ENCODE measurements at regions not wholly inside any gene's neighbourhood (a gene's known extent, or its start where the extent isn't known, plus 50 kb on each side); places are given as distances from the start of the nearest gene placed in this dataset.

DNA sequence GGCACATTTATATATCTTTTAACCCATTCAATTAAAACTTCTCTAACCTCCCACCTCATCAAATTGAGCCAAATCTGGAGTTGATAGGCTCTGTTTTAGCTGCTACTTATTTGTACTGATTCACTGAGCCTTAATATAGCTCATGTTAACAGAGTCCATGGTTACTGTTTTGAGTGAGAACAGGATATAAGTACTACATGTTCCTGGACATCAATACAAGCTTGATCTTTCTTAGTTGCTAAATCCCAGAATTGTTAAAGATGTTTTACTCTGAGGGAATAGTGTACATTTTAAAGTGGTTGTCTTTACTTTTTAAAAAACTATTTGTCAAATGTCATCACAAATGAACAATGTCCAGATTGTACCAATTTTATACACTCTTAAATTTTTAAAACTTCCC, 157.7 kb downstream of the RPRM start:
- H3K27ac ChIP-seq (ENCODE audit: low read length): no peak overlapping the region

DNA sequence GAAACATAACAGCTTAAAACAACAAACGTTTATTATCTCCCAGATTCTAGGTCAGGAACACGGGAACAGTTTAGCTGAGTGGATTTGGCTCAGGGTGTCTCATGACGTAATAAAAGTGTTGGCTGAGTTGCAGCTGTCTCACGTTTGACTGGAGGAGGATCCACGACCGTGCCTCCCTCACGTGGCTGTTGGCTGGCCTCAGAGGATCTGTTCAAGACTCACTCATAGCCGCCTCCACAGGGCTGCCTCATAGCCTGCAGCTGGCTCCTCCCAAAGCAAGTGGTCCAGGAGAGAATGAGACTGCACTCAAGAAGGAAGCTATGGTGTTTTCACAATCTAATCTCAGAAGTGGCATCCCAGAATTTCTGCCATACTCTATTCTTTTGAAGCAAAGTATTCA, 167.1 kb downstream of the RPRM start:
- H3K4me1 Mint-ChIP-seq: no peaks in the 10 kb centered on the region
- H3K36me3 Mint-ChIP-seq: no peaks in the 10 kb centered on the region

More for the DNA sequence above, 157.7 kb downstream of the RPRM start:
- no peak overlapping the region for H3K27ac Mint-ChIP-seq
- intact Hi-C loops (cut with micrococcal nuclease): no loop called here
- Histone ChIP-seq H3K9me3 (ENCODE audit: control insufficient read depth, insufficient read depth, low read length) (no peaks in the 10 kb centered on the region), H3K27me3 (ENCODE audit: control insufficient read depth, insufficient read depth, low read length) (no peaks in the 10 kb centered on the region), H3K36me3 (ENCODE audit: control insufficient read depth, insufficient read depth, low read length) (no peaks in the 10 kb centered on the region), H3K4me3 (ENCODE audit: low read length) (no peak overlapping the region), H3K4me1 (ENCODE audit: control insufficient read depth, insufficient read depth, low read length) (no peaks in the 10 kb centered on the region)
- no peak for DNase-seq
- H3K36me3 Mint-ChIP-seq: no peaks in the 10 kb centered on the region
- TF ChIP-seq CTCF (IDR thresholded peaks at IDR 0.05): no peak
- H3K4me3 Mint-ChIP-seq: no peak overlapping the region
- H3K9me3 Mint-ChIP-seq: peaks cover 18 to 19% of the 10 kb centered on the region in 2 donors
- no peaks in the 10 kb centered on the region for H3K27me3 Mint-ChIP-seq (ENCODE audit: low read depth in 2 of 2)
- H3K4me1 Mint-ChIP-seq: no peaks in the 10 kb centered on the region
- ATAC-seq: no peak

DNA sequence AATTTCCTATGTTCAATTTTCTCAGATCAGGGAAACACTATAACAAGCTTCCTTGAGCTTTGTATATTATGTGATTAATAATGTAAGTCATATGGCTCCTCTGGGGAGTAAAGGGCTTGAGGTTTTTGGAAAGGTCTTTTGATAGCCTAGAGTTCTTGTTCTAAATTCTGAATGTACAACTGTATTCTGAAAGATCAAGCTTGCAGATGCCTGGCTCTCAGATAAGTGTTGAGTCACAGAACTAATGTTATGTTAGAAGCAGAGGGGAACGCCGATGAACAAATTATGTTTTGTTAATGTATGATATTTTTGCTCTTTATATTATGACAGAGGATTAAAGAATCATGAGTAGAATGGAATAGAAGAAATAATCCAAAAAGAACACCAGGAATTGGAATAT, 170.1 kb downstream of the RPRM start:
- no peak overlapping the region for H3K27ac ChIP-seq (ENCODE audit: low read length)
- peaks cover 3 to 6% of the 10 kb centered on the region in 2 donors for H3K9me3 Mint-ChIP-seq
- no peaks in the 10 kb centered on the region for H3K36me3 ChIP-seq (ENCODE audit: control insufficient read depth, insufficient read depth, low read length)
- H3K9me3 ChIP-seq (ENCODE audit: control insufficient read depth, insufficient read depth, low read length): no peaks in the 10 kb centered on the region
- no peaks in the 10 kb centered on the region for H3K4me1 Mint-ChIP-seq
- 85% methylated on average over 2 of the region's 2 CpGs for WGBS (ENCODE audit: insufficient coverage)
- H3K4me3 ChIP-seq (ENCODE audit: low read length): no peak overlapping the region
- no peaks in the 10 kb centered on the region for H3K27me3 Mint-ChIP-seq (ENCODE audit: low read depth in 2 of 2)
- no peak overlapping the region for H3K4me3 Mint-ChIP-seq
- no peak for DNase-seq
- no peaks in the 10 kb centered on the region for H3K4me1 ChIP-seq (ENCODE audit: control insufficient read depth, insufficient read depth, low read length)
- no peaks in the 10 kb centered on the region for H3K27me3 ChIP-seq (ENCODE audit: control insufficient read depth, insufficient read depth, low read length)
- no peak for ATAC-seq
- no peaks in the 10 kb centered on the region for H3K36me3 Mint-ChIP-seq
- no peak for TF ChIP-seq CTCF (IDR thresholded peaks at IDR 0.05)
- H3K27ac Mint-ChIP-seq: no peak overlapping the region
- intact Hi-C loops (cut with micrococcal nuclease): no loop called here

More for the DNA sequence above, 167.1 kb downstream of the RPRM start:
- H3K9me3 ChIP-seq (ENCODE audit: control insufficient read depth, insufficient read depth, low read length): no peaks in the 10 kb centered on the region
- no peak for DNase-seq
- 65% methylated on average over 8 of the region's 8 CpGs for WGBS (ENCODE audit: insufficient coverage)
- no peaks in the 10 kb centered on the region for H3K4me1 ChIP-seq (ENCODE audit: control insufficient read depth, insufficient read depth, low read length)
- Mint-ChIP-seq H3K27ac (no peak overlapping the region), H3K9me3 (peaks cover 4 to 6% of the 10 kb centered on the region in 2 donors), H3K4me3 (no peak overlapping the region), H3K27me3 (ENCODE audit: low read depth in 2 of 2) (no peaks in the 10 kb centered on the region)
- H3K27ac ChIP-seq (ENCODE audit: low read length): no peak overlapping the region
- H3K4me3 ChIP-seq (ENCODE audit: low read length): no peak overlapping the region
- intact Hi-C loops (cut with micrococcal nuclease): no loop called here
- no peaks in the 10 kb centered on the region for H3K27me3 ChIP-seq (ENCODE audit: control insufficient read depth, insufficient read depth, low read length)
- H3K36me3 ChIP-seq (ENCODE audit: control insufficient read depth, insufficient read depth, low read length): no peaks in the 10 kb centered on the region
- TF ChIP-seq CTCF (IDR thresholded peaks at IDR 0.05): no peak
- ATAC-seq: no peak

DNA sequence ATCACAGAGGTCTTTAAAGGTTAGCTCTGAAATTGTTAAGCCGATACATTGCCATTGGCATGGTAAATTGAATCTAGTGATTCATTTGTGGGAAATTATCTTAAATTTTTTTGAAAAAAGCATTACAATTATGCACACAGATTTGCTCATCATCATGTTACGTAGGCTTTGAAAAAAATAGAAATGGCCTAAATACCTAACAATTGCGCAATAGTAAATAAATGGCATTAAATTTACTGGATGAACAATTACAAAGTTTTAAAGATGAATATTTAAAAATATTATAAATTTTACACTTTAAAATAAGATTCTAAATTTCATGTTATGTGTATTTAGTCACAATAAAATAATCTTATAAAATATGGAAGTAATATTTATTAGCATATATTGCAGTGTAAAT, 171.3 kb downstream of the RPRM start:
- no CpG with 5 or more reads among the region's 3 CpGs for WGBS (ENCODE audit: insufficient coverage)
- H3K27me3 Mint-ChIP-seq (ENCODE audit: low read depth in 2 of 2): no peaks in the 10 kb centered on the region
- H3K4me3 ChIP-seq (ENCODE audit: low read length): no peak overlapping the region
- no peak overlapping the region for H3K27ac ChIP-seq (ENCODE audit: low read length)
- no peak for TF ChIP-seq CTCF (IDR thresholded peaks at IDR 0.05)
- no peaks in the 10 kb centered on the region for H3K36me3 ChIP-seq (ENCODE audit: control insufficient read depth, insufficient read depth, low read length)
- DNase-seq (no peak), ATAC-seq (no peak)
- H3K27ac Mint-ChIP-seq: no peak overlapping the region
- no peaks in the 10 kb centered on the region for H3K9me3 ChIP-seq (ENCODE audit: control insufficient read depth, insufficient read depth, low read length)
- H3K4me1 Mint-ChIP-seq: no peaks in the 10 kb centered on the region
- no peaks in the 10 kb centered on the region for H3K4me1 ChIP-seq (ENCODE audit: control insufficient read depth, insufficient read depth, low read length)
- no peaks in the 10 kb centered on the region for H3K27me3 ChIP-seq (ENCODE audit: control insufficient read depth, insufficient read depth, low read length)
- H3K36me3 Mint-ChIP-seq: no peaks in the 10 kb centered on the region
- peaks cover 6 to 9% of the 10 kb centered on the region in 2 donors for H3K9me3 Mint-ChIP-seq
- H3K4me3 Mint-ChIP-seq: no peak overlapping the region
- intact Hi-C loops (cut with micrococcal nuclease): no loop called here
